NCI-H1694 (cell line): ENCODE measurements at regions not wholly inside any gene's neighbourhood (a gene's known extent, or its start where the extent isn't known, plus 50 kb on each side); places are given as distances from the start of the nearest gene placed in this dataset.

ENCODE experiments used
- DNase-seq: peaks from one replicate; lab custom pipeline; 2025; lab: John Stamatoyannopoulos, UW

GRCh38 chr3:6512172-6512800 lies 348.6 kb upstream of the GRM7 start:
- no peak for DNase-seq

GRCh38 chr3:6516143-6516542 lies 344.8 kb upstream of the GRM7 start:
- no peak for DNase-seq

GRCh38 chr3:6516694-6517093 lies 344.2 kb upstream of the GRM7 start:
- no peak for DNase-seq

GRCh38 chr3:6518709-6519345 lies 342.1 kb upstream of the GRM7 start:
- no peak for DNase-seq

- no peak for DNase-seq
Observed at GRCh38 chr3:6521369-6522113, 339.4 kb upstream of the GRM7 start.

- DNase-seq = no peak
Observed at GRCh38 chr3:6522191-6522590, 338.7 kb upstream of the GRM7 start.

DNA sequence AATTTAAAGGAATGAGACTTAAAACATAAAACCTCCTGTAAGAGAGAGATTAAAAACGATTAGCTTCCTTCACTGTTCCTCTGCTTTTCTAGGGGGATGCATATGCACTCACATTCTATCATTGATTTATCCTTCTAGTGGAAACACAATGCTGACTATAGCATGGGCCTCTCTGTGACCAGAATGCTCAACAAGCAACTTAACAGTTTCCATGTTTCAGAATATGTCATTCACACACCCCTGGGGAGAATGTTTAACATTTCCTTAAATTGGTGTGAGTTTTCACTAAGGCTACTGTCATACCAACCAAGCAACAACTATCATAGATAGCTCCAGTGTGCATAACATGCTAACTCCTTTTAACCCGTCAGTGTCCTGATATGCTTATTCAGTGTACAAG lies 337.9 kb upstream of the GRM7 start:
- DNase-seq = no peak

GRCh38 chr3:6524479-6524878 lies 336.4 kb upstream of the GRM7 start:
- DNase-seq = no peak

DNA sequence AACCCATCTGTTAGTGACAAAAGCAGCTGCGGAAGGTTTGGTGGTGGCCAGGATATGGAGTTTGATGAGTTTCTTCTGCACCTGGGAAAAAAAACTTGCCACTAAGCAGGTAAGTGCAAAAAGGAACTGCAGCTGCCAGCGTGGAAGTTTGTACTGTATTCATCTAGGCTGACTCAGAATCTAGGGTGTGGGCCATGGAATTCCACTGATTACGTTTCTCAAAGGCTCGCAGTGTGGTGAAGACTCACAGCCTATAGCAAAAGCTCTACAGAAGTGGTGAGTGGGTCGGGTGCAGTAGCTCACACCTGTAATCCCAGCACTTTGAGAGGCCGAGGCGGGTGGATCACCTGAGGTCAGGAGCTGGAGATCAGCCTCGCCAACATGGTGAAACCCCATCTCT lies 334.6 kb upstream of the GRM7 start:
- DNase-seq = no peak

DNA sequence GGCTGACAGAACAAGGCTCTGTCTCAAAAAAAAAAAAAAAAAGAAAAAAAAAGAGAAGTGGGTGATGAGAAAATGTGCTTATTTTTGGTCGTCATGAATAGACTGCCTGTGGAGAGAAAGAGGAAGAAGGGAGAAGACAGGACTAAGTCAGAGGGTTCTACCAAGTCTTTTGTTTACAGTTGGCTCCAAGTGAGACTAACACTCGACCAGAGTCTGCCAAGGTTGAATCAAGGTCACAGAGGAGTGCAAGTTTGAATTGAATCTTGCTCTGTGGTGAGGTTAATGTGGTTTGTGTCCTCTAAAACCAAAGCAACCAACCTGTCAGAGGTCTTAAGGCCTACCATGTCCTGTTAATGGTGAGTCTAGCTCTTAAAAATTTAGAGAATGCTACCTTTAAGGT lies 334.1 kb upstream of the GRM7 start:
- no peak for DNase-seq

DNA sequence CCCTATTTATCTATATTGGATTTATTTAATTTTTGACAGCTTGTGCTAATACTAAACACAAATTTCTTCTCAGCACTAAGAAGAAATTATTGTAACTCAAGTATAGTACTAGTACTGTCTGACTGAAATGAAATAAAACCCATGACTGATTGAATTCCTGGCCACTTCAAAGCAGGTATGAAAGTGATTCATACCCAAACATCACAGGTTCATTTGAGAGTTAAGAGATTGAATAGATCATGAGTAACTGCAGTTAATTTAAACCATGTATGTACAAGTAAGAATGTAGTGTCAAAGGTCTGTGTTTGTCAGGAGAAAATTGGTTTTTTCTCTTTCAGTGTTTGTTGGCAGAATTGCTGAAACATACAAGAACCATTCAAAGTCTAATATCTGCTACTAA lies 332.0 kb upstream of the GRM7 start:
- DNase-seq = no peak

GRCh38 chr3:6531153-6531552 lies 329.8 kb upstream of the GRM7 start:
- DNase-seq = no peak

- DNase-seq = no peak
Observed at GRCh38 chr3:6532101-6532500, 328.8 kb upstream of the GRM7 start.

DNA sequence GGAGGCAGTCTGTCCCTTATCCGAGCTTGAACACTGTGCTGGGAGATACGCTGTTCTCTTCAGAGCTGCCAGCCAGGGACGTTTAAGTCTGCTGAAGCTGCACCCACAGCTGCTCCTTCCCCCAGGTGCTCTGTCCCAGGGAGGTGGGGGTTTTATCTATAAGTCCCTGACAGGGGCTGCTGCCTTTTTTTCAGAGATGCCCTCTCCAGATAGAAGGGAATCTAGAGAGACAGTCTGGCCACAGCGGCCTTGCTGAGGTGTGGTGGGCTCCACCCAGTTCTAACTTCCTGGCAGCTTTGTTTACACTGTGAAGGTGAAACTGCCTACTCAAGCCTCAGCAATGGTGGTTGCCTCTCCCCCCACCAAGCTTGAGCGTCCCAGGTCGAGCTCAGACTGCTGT lies 319.9 kb upstream of the GRM7 start:
- no peak for DNase-seq

DNA sequence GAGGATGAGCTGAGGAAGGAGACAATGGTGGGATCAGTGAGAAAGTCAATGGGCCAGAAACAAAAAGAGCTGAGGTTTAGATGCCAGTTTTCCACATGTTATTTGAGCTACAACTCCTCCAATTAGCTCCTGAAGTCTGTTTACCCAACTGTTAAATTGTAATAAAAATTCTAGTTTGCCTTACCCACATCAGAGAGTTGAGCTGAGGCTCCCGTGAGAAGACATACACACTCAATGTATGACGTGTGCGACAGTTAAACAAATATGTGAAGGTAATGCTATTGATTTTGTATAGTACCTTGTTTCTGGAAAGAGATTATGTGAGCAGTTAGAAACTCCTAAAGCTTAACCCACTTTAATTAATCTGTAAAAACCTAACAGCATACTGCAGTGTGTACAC lies 318.1 kb upstream of the GRM7 start:
- DNase-seq = no peak

- DNase-seq = no peak
Observed at GRCh38 chr3:6549296-6549695, 311.6 kb upstream of the GRM7 start.

DNA sequence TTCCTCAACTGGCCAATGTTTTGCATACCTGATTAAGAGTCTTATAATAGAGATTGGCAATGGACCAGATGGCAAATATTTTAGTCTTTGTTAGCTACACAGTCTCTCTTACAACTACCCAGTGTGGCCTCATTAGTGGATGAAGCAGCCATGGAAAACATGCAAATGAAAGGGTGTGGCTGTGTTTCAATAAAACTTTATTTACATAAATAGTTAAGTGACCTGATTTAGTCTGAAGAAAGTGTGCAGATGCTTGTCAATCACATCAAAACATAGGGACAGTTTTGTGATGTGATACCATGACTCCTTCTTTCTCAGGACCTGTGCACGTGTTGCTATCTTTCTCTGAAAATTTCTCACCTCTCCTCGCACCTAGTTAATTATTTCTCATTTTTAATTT lies 309.8 kb upstream of the GRM7 start:
- no peak for DNase-seq

DNA sequence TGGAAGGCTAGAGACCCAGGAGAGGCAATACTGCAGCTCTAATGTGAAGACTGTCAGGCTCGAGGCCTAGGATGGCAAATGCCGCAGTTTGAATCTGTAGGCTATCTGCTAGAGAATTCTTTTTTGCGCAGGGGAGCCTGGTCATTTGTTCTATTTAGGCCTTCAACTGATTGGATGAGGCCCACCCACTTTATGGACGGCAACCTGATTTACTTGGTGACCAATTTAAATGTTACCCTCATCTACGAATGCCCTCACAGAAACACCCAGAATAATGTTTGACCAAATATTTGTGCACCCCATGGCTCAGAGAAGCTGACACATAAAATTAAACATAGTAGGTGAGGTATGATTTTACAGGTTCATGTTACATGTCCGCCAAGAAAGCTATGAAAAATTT lies 300.7 kb upstream of the GRM7 start:
- DNase-seq = no peak

DNA sequence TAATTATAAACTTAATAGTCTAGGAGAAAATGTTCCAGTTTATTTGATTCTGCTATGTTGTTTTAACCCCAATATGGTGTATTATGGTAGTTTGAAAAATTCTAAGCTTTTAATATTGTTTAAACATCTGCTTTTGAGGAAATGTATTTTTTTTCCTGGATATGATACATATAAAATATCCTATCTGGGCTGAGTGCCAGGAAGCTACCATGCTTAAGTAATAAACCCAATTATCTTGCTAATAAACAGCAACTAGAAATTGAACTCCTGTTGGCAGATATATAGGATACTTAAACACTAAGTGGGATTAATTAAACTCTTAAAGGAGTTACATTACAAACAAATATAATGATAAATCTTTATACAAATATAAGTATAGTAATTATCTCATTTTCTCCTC lies 293.7 kb upstream of the GRM7 start:
- DNase-seq = peak; percentile 26

GRCh38 chr3:6568999-6569493 lies 291.9 kb upstream of the GRM7 start:
- no peak for DNase-seq

GRCh38 chr3:6571448-6571847 lies 289.5 kb upstream of the GRM7 start:
- no peak for DNase-seq

DNA sequence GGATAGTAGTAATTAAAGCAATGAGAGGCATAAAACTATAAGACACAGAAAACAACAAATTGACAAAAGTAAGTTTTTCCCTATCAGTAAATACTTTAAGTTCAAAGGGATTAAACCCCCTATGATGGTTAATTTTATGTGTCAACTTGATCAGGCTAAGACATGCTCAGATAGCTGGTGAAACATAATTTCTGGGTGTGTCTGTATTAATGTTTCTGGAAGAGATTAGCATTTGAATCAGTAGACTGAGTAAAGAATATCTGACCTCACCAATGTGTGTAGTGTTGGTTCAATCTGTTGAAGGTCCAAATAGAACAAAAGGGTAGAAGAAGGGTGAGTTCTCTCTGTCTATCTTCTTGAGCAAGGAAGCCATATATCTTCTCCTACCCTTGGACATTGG lies 283.3 kb upstream of the GRM7 start:
- DNase-seq = no peak

DNA sequence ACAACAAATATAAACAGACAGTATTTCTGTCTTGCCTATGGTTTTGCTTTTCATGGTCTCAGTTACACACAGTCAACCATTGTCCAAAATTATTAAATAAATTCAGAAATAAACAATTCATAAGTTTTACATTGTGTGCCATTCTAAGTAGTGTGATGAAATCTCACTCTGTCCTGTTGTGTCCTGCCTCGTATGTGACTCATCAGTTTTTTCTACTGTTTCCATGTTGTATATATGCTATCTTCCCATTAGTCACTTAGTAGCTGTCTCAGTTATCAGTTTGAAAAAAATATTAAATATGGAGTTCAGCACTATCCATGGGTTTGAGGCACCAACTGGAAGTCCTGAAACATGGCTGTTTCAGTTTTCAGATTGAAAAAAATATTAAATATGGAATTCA lies 282.4 kb upstream of the GRM7 start:
- no peak for DNase-seq
